ENCODE measurements at regions not wholly inside any gene's neighbourhood (a gene's known extent, or its start where the extent isn't known, plus 50 kb on each side); places are given as distances from the start of the nearest gene placed in this dataset.
A peak's percentile ranks its signal among the peaks of the same experiment; 100 is the strongest.

DNA sequence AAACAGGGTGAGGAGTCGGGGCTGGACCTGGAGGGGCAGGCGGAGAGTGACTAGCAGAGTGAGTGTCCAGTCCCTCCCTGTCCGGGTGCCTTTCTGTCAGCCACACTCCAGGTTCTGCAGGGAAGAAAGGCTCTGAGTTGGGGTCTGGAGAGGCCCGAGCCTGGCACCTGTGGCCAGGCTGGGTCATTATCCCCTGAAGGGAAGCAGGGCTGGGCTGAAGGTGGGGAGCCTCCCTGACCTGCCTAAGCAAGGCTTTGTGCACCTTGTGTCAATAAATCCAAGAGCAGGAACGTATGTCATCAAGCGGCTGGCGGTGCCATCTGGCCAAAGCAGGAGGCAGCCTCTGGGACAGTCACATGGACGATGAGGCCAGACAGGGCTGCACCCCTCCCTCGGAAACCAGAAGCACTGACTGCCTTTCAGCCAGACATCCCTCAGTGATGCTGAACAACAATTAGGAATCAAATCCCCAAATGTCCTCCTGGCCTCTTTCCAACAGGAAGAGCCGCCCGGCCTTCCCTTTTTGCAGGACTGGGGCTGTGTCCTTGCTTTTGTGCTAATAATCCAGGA is 73.9 kb upstream of the FGF3 start:
- no peaks in the 10 kb centered on the region for H3K9me3 ChIP-seq
- H3K4me3 ChIP-seq, result no peak overlapping the region
- ATAC-seq, result no peak
- no peaks in the 10 kb centered on the region for H3K36me3 ChIP-seq
- H3K4me1 ChIP-seq, result no peaks in the 10 kb centered on the region
- peaks cover 12 to 87% of the 10 kb centered on the region in 2 donors for H3K27me3 ChIP-seq
- no peak overlapping the region for H3K27ac ChIP-seq
- DNase-seq, result peak in 1 of 4 donors; percentile 53
- TF ChIP-seq, protein P1, sequence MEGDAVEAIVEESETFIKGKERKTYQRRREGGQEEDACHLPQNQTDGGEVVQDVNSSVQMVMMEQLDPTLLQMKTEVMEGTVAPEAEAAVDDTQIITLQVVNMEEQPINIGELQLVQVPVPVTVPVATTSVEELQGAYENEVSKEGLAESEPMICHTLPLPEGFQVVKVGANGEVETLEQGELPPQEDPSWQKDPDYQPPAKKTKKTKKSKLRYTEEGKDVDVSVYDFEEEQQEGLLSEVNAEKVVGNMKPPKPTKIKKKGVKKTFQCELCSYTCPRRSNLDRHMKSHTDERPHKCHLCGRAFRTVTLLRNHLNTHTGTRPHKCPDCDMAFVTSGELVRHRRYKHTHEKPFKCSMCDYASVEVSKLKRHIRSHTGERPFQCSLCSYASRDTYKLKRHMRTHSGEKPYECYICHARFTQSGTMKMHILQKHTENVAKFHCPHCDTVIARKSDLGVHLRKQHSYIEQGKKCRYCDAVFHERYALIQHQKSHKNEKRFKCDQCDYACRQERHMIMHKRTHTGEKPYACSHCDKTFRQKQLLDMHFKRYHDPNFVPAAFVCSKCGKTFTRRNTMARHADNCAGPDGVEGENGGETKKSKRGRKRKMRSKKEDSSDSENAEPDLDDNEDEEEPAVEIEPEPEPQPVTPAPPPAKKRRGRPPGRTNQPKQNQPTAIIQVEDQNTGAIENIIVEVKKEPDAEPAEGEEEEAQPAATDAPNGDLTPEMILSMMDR (IDR thresholded peaks at IDR 0.05), result no peak
- intact Hi-C loops (cut with DNase I), result no loop called here

DNA sequence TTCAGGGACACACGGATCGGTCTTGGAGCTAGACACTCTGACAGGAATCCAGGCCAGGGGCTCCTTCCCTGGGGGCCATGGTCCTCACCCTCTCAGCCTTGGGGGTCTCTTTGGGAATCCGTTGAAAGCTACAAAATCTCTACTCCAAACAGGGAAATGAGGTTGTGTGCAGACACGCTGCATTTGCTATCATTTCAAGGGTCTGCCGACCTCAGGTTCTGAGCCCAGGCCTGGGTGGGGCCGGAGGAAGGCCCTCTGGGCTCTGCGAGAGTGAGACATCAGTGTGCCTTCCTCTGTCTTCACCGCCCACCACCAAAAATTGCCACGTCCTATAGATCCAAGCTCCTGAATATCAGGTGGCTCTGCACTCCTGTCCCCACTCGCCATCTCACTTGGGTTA is 74.4 kb upstream of the FGF3 start:
- intact Hi-C loops (cut with DNase I), result no loop called here
- peaks cover 12 to 88% of the 10 kb centered on the region in 2 donors for H3K27me3 ChIP-seq
- no peak overlapping the region for H3K4me3 ChIP-seq
- H3K4me1 ChIP-seq, result no peaks in the 10 kb centered on the region
- no peak for DNase-seq
- no peaks in the 10 kb centered on the region for H3K36me3 ChIP-seq
- H3K27ac ChIP-seq, result no peak overlapping the region
- no peak for ATAC-seq
- no peaks in the 10 kb centered on the region for H3K9me3 ChIP-seq
- TF ChIP-seq, protein P1 (IDR thresholded peaks at IDR 0.05), result no peak

DNA sequence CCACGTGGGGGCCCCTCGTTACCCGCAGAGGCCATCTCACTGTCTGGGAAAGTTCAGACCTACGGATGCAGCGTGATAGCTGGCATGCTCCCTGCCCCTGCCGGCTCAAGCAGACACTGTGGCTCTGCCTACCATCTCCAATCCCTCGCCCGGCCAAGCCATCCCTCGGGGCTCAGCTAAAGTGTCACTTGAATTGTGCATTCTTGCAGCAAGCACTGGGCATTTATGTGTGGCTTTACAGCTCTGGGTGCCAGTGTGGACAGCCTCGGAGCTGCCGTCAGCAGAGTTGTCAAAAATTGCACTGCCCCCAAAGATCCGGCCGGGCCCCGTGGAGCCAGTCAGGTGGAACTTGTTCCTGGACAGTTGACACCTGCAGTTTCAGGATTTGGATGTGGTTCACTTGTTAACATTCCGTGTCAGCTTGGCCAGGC is 75.0 kb upstream of the FGF3 start:
- no peak overlapping the region for H3K4me3 ChIP-seq
- ATAC-seq (no peak), DNase-seq (peak in 1 of 4 donors; percentile 51)
- no peak overlapping the region for H3K27ac ChIP-seq
- intact Hi-C loops (cut with DNase I), result no loop called here
- TF ChIP-seq, protein P1 (IDR thresholded peaks at IDR 0.05), result no peak
- peaks cover 9 to 88% of the 10 kb centered on the region in 2 donors for H3K27me3 ChIP-seq
- H3K36me3 ChIP-seq, result no peaks in the 10 kb centered on the region
- H3K9me3 ChIP-seq, result no peaks in the 10 kb centered on the region
- H3K4me1 ChIP-seq, result no peaks in the 10 kb centered on the region

DNA sequence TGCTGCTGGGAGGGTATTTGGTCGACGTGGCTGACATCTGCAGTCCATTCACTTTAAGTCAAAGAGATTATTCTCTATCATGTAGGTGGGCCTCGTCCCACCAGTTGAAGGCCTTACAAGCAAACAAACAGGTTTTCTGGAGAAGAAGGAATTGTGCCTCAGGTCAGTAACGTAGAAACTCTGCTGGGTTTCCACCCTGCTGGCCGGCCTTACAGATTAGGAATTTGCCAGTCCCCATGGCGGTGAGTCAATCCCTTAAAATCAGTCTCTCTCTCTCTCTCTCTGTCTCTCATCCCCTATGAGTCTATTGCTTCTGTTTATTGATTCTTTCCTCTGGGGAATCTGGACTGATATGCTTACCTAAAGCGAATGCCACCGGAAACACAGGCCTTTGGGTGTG is 75.4 kb upstream of the FGF3 start:
- Histone ChIP-seq H3K27ac (no peak overlapping the region), H3K9me3 (no peaks in the 10 kb centered on the region), H3K4me1 (no peaks in the 10 kb centered on the region), H3K4me3 (no peak overlapping the region), H3K27me3 (peaks cover 4 to 86% of the 10 kb centered on the region in 2 donors), H3K36me3 (no peaks in the 10 kb centered on the region)
- peak in 1 of 4 donors; percentile 8 for DNase-seq
- TF ChIP-seq, protein P1 (IDR thresholded peaks at IDR 0.05), result no peak
- no peak for ATAC-seq
- intact Hi-C loops (cut with DNase I), result no loop called here

DNA sequence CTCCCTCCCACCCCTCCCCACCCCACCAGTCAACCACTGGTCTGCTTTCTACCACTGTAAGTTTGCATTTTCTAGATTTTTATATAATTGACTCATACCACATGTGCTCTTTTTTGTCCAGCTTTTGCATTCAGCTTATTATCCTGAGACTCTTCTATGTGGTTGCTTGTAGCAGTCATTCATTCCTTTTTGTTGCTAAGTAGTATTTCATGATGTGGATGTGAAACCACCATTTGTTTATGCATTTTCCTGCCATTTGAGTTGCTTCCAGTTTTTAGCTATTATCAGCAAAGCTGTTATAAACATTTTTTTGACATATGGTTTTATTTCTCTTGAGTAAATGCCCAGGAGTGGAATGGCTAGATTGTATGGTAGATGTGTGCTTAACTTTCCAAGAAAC is 77.0 kb upstream of the FGF3 start:
- Histone ChIP-seq H3K4me1 (no peaks in the 10 kb centered on the region), H3K27me3 (peaks cover 0 to 70% of the 10 kb centered on the region in 2 donors), H3K4me3 (no peak overlapping the region), H3K27ac (no peak overlapping the region), H3K36me3 (no peaks in the 10 kb centered on the region), H3K9me3 (no peaks in the 10 kb centered on the region)
- TF ChIP-seq, protein P1 (IDR thresholded peaks at IDR 0.05), result no peak
- DNase-seq (no peak), ATAC-seq (no peak)
- intact Hi-C loops (cut with DNase I), result no loop called here

Measured in left lung (tissue), 4 donors.